SK-N-SH (cell line): ENCODE measurements at regions not wholly inside any gene's neighbourhood (a gene's known extent, or its start where the extent isn't known, plus 50 kb on each side); places are given as distances from the start of the nearest gene placed in this dataset.

Source experiments
- CTCF ChIA-PET: fragments of 300-600, 350-600 bp; formaldehyde crosslinking; extraction: SDS; loops from one replicate; lab custom pipeline; 2021; lab: Yijun Ruan, JAX
- POLR2A ChIA-PET: fragments of 350-600 bp; sonication (Branson Sonifier 250); formaldehyde crosslinking; extraction: SDS; loops from one replicate; lab custom pipeline; 2020; ENCODE audit warnings: antibody characterized with exemption, inconsistent platforms; lab: Yijun Ruan, JAX
- DNase-seq: peaks from one replicate; pipeline ENCODE4 v3.0.0; 2012
- H2AFZ ChIP-seq: fragments of 200-600 bp; sonication (generic); 2 replicates; pipeline ENCODE4 v1.8.1; 2016; ENCODE audit warnings: antibody characterized with exemption, mild to moderate bottlenecking, low read depth
- H3F3A ChIP-seq: fragments of 200-600 bp; sonication (generic); replicated peaks from 2 replicates; pipeline ENCODE3; 2016; ENCODE audit warnings: antibody characterized with exemption, mild to moderate bottlenecking; ENCODE audit not compliant: insufficient read depth
- H3K27ac ChIP-seq, 2 experiments: fragments of 200-500 bp in 1 of 2; fragments of 200-600 bp in 1 of 2; sonication (Bioruptor generic) in 1 of 2; sonication (generic), shearing (Covaris generic) in 1 of 2; 2 replicates each; pipeline versions ENCODE4 v1.5.1 to v1.6.1; 2014 to 2016; ENCODE audit warnings: low read depth in 2 of 2, inconsistent platforms in 1 of 2, low read length in 1 of 2, mild to moderate bottlenecking in 1 of 2, mixed read lengths in 1 of 2
- H3K27me3 ChIP-seq: fragments of 200-600 bp; sonication (generic), shearing (Covaris generic); 2 replicates; pipeline ENCODE4 v1.6.1; 2016; ENCODE audit warnings: mixed run types; ENCODE audit not compliant: insufficient read depth
- H3K36me3 ChIP-seq, 2 experiments: fragments of 200-500 bp in 1 of 2; fragments of 200-600 bp in 1 of 2; sonication (Bioruptor generic) in 1 of 2; sonication (generic) in 1 of 2; replicated peaks in 1 of 2; 2 replicates each; pipeline versions ENCODE3 to v1.5.1; 2014 to 2016; ENCODE audit warnings: low read length in 1 of 2, mild to moderate bottlenecking in 1 of 2; ENCODE audit not compliant: insufficient read depth in 2 of 2, control insufficient read depth in 1 of 2
- H3K4me1 ChIP-seq, 2 experiments: fragments of 200-500 bp in 1 of 2; fragments of 200-600 bp in 1 of 2; sonication (Bioruptor generic) in 1 of 2; sonication (generic), shearing (Covaris generic) in 1 of 2; 2 replicates each; pipeline versions ENCODE4 v1.5.1 to v1.6.1; 2014 to 2016; ENCODE audit warnings: low read depth in 1 of 2, low read length in 1 of 2, mixed run types in 1 of 2; ENCODE audit not compliant: insufficient read depth in 2 of 2, control insufficient read depth in 1 of 2
- H3K4me2 ChIP-seq: fragments of 200-600 bp; sonication (generic), shearing (Covaris generic); 2 replicates; pipeline ENCODE4 v1.6.1; 2017; ENCODE audit warnings: mixed run types
- H3K4me3 ChIP-seq, 2 experiments: fragments of 200-500 bp in 1 of 2; fragments of 200-600 bp in 1 of 2; sonication (Bioruptor generic) in 1 of 2; sonication (generic), shearing (Covaris generic) in 1 of 2; 2 replicates each; pipeline versions ENCODE4 v1.5.1 to v1.8.1; 2014 to 2016; ENCODE audit warnings: low read depth in 2 of 2, inconsistent platforms in 1 of 2, low read length in 1 of 2, mild to moderate bottlenecking in 1 of 2, mixed read lengths in 1 of 2, moderate library complexity in 1 of 2
- H3K79me2 ChIP-seq: fragments of 200-600 bp; sonication (generic); 2 replicates; pipeline ENCODE4 v1.8.1; 2017; ENCODE audit warnings: mild to moderate bottlenecking; ENCODE audit not compliant: insufficient read depth
- H3K9ac ChIP-seq: fragments of 200-600 bp; sonication (generic); 2 replicates; pipeline ENCODE4 v1.6.1; 2017; ENCODE audit warnings: mixed run types
- H3K9me2 ChIP-seq: fragments of 200-600 bp; sonication (generic); 2 replicates; pipeline ENCODE4 v1.6.1; 2017; ENCODE audit warnings: mixed run types
- H3K9me3 ChIP-seq: fragments of 200-600 bp; sonication (generic); 2 replicates; pipeline ENCODE4 v1.6.1; 2017; ENCODE audit warnings: mixed run types, mild to moderate bottlenecking, moderate library complexity
- H4K20me1 ChIP-seq: fragments of 200-600 bp; sonication (generic); 2 replicates; pipeline ENCODE4 v1.6.1; 2017; ENCODE audit warnings: mild to moderate bottlenecking, mixed run types; ENCODE audit not compliant: insufficient read depth
- CHD2 ChIP-seq: fragments of 150-350 bp; IDR thresholded peaks from 2 replicates; pipeline ENCODE4 v1.6.1; 2018; ENCODE audit warnings: low read length; ENCODE audit not compliant: partially characterized antibody
- ELF1 ChIP-seq: IDR thresholded peaks from 2 replicates; pipeline ENCODE4 v1.4.0; 2012
- GATA2 ChIP-seq: sonication (generic); formaldehyde crosslinking; IDR thresholded peaks from 2 replicates; pipeline ENCODE4 v1.5.0; 2020; ENCODE audit warnings: mild to moderate bottlenecking, missing genetic modification reagents
- JUND ChIP-seq: IDR thresholded peaks from 2 replicates; pipeline ENCODE4 v1.4.0; 2012
- MAX ChIP-seq: IDR thresholded peaks from 2 replicates; pipeline ENCODE4 v1.4.0; 2012; ENCODE audit warnings: low read depth
- RCOR1 ChIP-seq: fragments of 150-350 bp; IDR thresholded peaks from 2 replicates; pipeline ENCODE4 v1.6.1; 2017; ENCODE audit warnings: antibody characterized with exemption, low read length
- REST ChIP-seq: IDR thresholded peaks from 2 replicates; pipeline ENCODE4 v1.6.1; 2012; ENCODE audit warnings: mild to moderate bottlenecking, low read depth, low read length, moderate library complexity
- RFX5 ChIP-seq: IDR thresholded peaks from 2 replicates; pipeline ENCODE4 v1.6.1; 2012; ENCODE audit warnings: mild to moderate bottlenecking, improper control_type of control experiment, low read length
- RXRA ChIP-seq: IDR thresholded peaks from 2 replicates; pipeline ENCODE4 v1.4.0; 2012; ENCODE audit warnings: low read depth, mild to moderate bottlenecking, borderline replicate concordance
- SIN3A ChIP-seq: IDR thresholded peaks from 2 replicates; pipeline ENCODE4 v1.6.1; 2012; ENCODE audit warnings: low read depth, mild to moderate bottlenecking, low read length, moderate library complexity, borderline replicate concordance
- SMC3 ChIP-seq: IDR thresholded peaks from 2 replicates; pipeline ENCODE4 v1.6.1; 2012; ENCODE audit warnings: low read depth, low read length, improper control_type of control experiment
- TAF1 ChIP-seq: IDR thresholded peaks from 2 replicates; pipeline ENCODE4 v1.6.1; 2012; ENCODE audit warnings: low read depth, mild to moderate bottlenecking, low read length, moderate library complexity, borderline replicate concordance
- USF1 ChIP-seq: IDR thresholded peaks from 2 replicates; pipeline ENCODE4 v1.4.0; 2012; ENCODE audit warnings: low read depth, borderline replicate concordance
- YY1 ChIP-seq: IDR thresholded peaks from 2 replicates; pipeline ENCODE4 v1.4.0; 2012; ENCODE audit warnings: low read depth, mild to moderate bottlenecking
- ZBTB33 ChIP-seq: IDR thresholded peaks from 2 replicates; pipeline ENCODE4 v1.4.0; 2012; ENCODE audit warnings: low read depth, borderline replicate concordance
- WGBS: methylation state at CpG from one replicate; pipeline ENCODE4 v1.1.6; 2017; ENCODE audit warnings: low lambda C conversion rate; 5-methylcytosine and 5-hydroxymethylcytosine counted together

- H3K9ac ChIP-seq: no peak overlapping the region
- H4K20me1 ChIP-seq: no peaks in the 10 kb centered on the region
- no peaks in the 10 kb centered on the region for H3K36me3 ChIP-seq
- no peaks in the 10 kb centered on the region for H3K4me1 ChIP-seq
- H3K9me3 ChIP-seq: no peaks in the 10 kb centered on the region
- ChIA-PET POLR2A (no interaction called here), CTCF (interaction anchor here (1.2 to 2.0 kb wide), 3 partner anchors 15 to 34 kb away, joined by 3 to 5 read pairs (median 4); no protein-coding TSS in a partner anchor)
- no peaks in the 10 kb centered on the region for H3F3A ChIP-seq
- no peaks in the 10 kb centered on the region for H3K79me2 ChIP-seq
- no peak overlapping the region for H3K4me3 ChIP-seq
- no peak overlapping the region for H3K27ac ChIP-seq
- H3K9me2 ChIP-seq: no peaks in the 10 kb centered on the region
- TF ChIP-seq ZBTB33 (no peak), JUND (no peak), MAX (no peak), TAF1 (no peak), REST (no peak), SMC3 (no peak), RXRA (no peak), YY1 (no peak), GATA2 (CRISPR knock-in tag) (no peak), RCOR1 (no peak), CHD2 (no peak), USF1 (no peak), RFX5 (no peak), SIN3A (no peak), ELF1 (no peak)
- TF ChIP-seq, all 33 proteins: peak for 0
- 53% methylated on average over 7 of the region's 7 CpGs for WGBS
- no peak for DNase-seq
- Histone ChIP-seq H3K4me2 (no peak overlapping the region), H3K27me3 (no peaks in the 10 kb centered on the region), H2AFZ (no peak overlapping the region)
These were observed 79.8 kb upstream of the PLXNA2 start for GRCh38 chr1:208324005-208324404.
